ENCODE measurements at regions not wholly inside any gene's neighbourhood (a gene's known extent, or its start where the extent isn't known, plus 50 kb on each side); places are given as distances from the start of the nearest gene placed in this dataset.

DNA sequence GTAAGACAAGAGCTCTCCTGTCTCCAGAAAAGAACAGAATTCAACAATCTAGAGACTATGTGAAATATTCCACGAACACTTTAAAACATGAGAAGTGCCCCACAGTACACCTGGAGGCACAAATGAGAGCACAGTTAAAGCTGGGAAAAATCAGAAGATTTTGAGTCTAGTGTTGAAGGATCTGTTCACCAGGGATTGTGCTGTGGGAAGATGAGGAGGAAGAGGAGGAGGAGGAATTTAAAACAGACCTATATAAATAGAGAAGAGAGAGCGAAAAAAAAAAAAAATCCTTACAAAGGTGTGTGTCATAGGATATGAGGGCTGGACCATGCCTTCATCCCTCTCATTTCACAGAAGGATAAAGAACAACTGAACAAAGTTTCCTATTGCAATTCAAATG, 361.0 kb upstream of the SEMA6D start:
- no peaks in the 10 kb centered on the region for H3K9me3 ChIP-seq (ENCODE audit: control insufficient read depth, insufficient read depth, low read depth, low read length)
- DNase-seq (ENCODE audit: low read depth, low spot score): no peak
- ChIA-PET POLR2A (no interaction called here), CTCF (no interaction called here)
- H3K4me1 ChIP-seq (ENCODE audit: control insufficient read depth, insufficient read depth, low read length): no peaks in the 10 kb centered on the region
- no peak overlapping the region for H3K27ac ChIP-seq (ENCODE audit: low read length)
- no peak for ATAC-seq
- TF ChIP-seq SIN3A (IDR thresholded peaks at IDR 0.05; ENCODE audit: borderline replicate concordance, insufficient read depth, low read depth, low read length): no peak
- TF ChIP-seq TCF7L2 (IDR thresholded peaks at IDR 0.05; ENCODE audit: low read depth, low read length): no peak
- no peak for TF ChIP-seq POLR2AphosphoS5 (IDR thresholded peaks at IDR 0.05; ENCODE audit: low read depth, low read length)
- TF ChIP-seq, protein P1, sequence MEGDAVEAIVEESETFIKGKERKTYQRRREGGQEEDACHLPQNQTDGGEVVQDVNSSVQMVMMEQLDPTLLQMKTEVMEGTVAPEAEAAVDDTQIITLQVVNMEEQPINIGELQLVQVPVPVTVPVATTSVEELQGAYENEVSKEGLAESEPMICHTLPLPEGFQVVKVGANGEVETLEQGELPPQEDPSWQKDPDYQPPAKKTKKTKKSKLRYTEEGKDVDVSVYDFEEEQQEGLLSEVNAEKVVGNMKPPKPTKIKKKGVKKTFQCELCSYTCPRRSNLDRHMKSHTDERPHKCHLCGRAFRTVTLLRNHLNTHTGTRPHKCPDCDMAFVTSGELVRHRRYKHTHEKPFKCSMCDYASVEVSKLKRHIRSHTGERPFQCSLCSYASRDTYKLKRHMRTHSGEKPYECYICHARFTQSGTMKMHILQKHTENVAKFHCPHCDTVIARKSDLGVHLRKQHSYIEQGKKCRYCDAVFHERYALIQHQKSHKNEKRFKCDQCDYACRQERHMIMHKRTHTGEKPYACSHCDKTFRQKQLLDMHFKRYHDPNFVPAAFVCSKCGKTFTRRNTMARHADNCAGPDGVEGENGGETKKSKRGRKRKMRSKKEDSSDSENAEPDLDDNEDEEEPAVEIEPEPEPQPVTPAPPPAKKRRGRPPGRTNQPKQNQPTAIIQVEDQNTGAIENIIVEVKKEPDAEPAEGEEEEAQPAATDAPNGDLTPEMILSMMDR (IDR thresholded peaks at IDR 0.05): no peak
- TF ChIP-seq, protein P2, sequence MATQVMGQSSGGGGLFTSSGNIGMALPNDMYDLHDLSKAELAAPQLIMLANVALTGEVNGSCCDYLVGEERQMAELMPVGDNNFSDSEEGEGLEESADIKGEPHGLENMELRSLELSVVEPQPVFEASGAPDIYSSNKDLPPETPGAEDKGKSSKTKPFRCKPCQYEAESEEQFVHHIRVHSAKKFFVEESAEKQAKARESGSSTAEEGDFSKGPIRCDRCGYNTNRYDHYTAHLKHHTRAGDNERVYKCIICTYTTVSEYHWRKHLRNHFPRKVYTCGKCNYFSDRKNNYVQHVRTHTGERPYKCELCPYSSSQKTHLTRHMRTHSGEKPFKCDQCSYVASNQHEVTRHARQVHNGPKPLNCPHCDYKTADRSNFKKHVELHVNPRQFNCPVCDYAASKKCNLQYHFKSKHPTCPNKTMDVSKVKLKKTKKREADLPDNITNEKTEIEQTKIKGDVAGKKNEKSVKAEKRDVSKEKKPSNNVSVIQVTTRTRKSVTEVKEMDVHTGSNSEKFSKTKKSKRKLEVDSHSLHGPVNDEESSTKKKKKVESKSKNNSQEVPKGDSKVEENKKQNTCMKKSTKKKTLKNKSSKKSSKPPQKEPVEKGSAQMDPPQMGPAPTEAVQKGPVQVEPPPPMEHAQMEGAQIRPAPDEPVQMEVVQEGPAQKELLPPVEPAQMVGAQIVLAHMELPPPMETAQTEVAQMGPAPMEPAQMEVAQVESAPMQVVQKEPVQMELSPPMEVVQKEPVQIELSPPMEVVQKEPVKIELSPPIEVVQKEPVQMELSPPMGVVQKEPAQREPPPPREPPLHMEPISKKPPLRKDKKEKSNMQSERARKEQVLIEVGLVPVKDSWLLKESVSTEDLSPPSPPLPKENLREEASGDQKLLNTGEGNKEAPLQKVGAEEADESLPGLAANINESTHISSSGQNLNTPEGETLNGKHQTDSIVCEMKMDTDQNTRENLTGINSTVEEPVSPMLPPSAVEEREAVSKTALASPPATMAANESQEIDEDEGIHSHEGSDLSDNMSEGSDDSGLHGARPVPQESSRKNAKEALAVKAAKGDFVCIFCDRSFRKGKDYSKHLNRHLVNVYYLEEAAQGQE (IDR thresholded peaks at IDR 0.05; ENCODE audit: insufficient read depth in 1 of 2, low read depth in 2 of 2, low read length in 1 of 2): no peak
- BruUV-seq (replicated peaks): no TSS peak
- H3K36me3 ChIP-seq (ENCODE audit: control insufficient read depth, insufficient read depth, low read length): no peaks in the 10 kb centered on the region
- in situ Hi-C loops (cut with HindIII; ENCODE audit: low pct_unique_long_range_greater_than_20kb, low sequenced_read_pairs): no loop called here
- intact Hi-C loops (cut with micrococcal nuclease; ENCODE audit: unreplicated experiment): no loop called here
- H3K27me3 ChIP-seq (ENCODE audit: control insufficient read depth, insufficient read depth, low read length): no peaks in the 10 kb centered on the region
- no peak overlapping the region for H3K4me3 ChIP-seq (ENCODE audit: low read depth in 2 of 2, low read length in 2 of 2)

- BruUV-seq (replicated peaks): no TSS peak
- in situ Hi-C loops (cut with HindIII; ENCODE audit: low pct_unique_long_range_greater_than_20kb, low sequenced_read_pairs) (no loop called here), intact Hi-C loops (cut with micrococcal nuclease; ENCODE audit: unreplicated experiment) (no loop called here)
- DNase-seq (ENCODE audit: low read depth, low spot score): no peak
- H3K9me3 ChIP-seq (ENCODE audit: control insufficient read depth, insufficient read depth, low read depth, low read length): no peaks in the 10 kb centered on the region
- ATAC-seq: no peak
- TF ChIP-seq, protein P2 (IDR thresholded peaks at IDR 0.05; ENCODE audit: insufficient read depth in 1 of 2, low read depth in 2 of 2, low read length in 1 of 2): no peak
- no peak for TF ChIP-seq SIN3A (IDR thresholded peaks at IDR 0.05; ENCODE audit: borderline replicate concordance, insufficient read depth, low read depth, low read length)
- no peak for TF ChIP-seq TCF7L2 (IDR thresholded peaks at IDR 0.05; ENCODE audit: low read depth, low read length)
- TF ChIP-seq, protein P1 (IDR thresholded peaks at IDR 0.05): no peak
- no peak for TF ChIP-seq POLR2AphosphoS5 (IDR thresholded peaks at IDR 0.05; ENCODE audit: low read depth, low read length)
- H3K27ac ChIP-seq (ENCODE audit: low read length): no peak overlapping the region
- ChIA-PET POLR2A (no interaction called here), CTCF (no interaction called here)
- H3K4me3 ChIP-seq (ENCODE audit: low read depth in 2 of 2, low read length in 2 of 2): no peak overlapping the region
- no peaks in the 10 kb centered on the region for H3K4me1 ChIP-seq (ENCODE audit: control insufficient read depth, insufficient read depth, low read length)
- H3K36me3 ChIP-seq (ENCODE audit: control insufficient read depth, insufficient read depth, low read length): no peaks in the 10 kb centered on the region
- no peaks in the 10 kb centered on the region for H3K27me3 ChIP-seq (ENCODE audit: control insufficient read depth, insufficient read depth, low read length)
These were observed 358.4 kb upstream of the SEMA6D start for GRCh38 chr15:47358876-47359275.
